Right kidney (tissue), 1 donor: ENCODE measurements at regions not wholly inside any gene's neighbourhood (a gene's known extent, or its start where the extent isn't known, plus 50 kb on each side); places are given as distances from the start of the nearest gene placed in this dataset.

Experiments used
- DNase-seq: peaks from one replicate; pipeline ENCODE4 v3.0.0-alpha.2; 2016

DNA sequence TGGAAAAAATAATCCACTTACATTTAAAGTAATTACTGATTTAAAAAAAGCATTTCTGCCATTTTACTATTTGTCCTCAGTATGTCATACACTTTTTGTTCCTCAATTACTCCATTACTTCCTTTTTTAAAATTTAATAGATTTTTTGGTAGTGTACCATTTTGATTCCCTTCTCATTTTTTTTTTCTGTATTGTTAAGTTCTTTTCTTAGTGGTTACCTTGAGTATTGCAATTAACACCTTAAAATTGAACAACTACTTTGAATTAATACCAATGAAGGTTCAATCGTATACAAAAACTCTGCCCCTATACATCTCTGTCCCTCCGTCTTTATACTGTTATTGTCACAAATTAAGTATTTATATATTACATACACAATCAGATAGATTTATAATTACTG, 240.6 kb upstream of the LMCD1 start:
- no peak for DNase-seq

DNA sequence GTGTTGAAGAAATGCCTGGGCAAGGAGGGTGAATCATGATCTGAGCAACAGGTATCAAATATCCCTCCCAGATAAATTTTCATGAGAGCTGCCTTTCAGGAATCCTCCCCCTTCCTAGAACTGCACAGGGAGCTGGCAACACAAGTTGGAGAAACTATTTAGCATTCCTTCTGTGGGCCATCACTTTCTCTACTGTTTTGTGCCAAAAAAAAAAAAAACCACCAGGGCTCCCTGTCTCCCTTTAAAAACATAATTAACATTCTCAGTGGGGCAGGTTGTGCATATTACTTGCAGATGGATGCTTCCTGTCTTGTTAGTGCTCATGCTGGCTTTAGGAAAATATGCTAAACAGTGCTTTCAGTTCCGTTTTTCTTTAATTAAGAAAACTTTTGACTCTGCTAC, 234.9 kb upstream of the LMCD1 start:
- DNase-seq: no peak

DNA sequence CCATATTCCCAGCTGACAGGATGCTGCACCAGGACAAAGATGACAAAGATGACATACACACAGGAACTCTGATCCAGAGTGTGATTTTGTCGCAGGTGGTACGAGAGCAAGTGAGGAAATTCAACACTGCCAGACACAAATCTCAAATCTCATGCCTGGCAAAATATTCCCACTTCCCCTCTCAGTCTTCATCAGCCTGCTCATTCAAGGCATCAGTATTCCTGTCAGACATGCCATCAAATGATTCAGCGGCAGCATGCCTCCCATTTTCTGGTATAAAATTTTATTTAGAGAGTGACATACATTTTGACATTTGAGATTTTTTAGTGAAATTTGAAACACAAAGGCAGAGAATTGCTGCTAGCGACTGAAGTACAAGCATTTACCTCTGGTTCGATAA, 228.1 kb upstream of the LMCD1 start:
- DNase-seq: no peak

DNA sequence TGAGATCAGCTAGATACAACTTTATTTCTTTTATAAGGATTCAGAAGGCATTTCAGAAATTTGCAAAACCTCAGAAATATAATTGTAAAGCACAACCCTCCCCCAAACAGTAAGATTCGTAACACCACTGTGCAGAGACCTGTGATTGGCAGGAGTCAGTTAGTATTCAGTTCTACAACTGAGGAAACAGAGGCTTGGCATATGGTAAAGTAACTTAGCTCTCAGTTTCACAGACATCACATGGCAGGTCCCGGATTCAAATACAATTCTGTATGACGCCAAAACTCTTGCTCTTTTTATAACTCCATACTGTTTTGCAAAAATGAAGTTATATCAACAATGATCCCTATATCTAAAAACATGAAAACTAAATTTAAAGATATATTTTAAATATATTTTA, 225.6 kb upstream of the LMCD1 start:
- no peak for DNase-seq

DNA sequence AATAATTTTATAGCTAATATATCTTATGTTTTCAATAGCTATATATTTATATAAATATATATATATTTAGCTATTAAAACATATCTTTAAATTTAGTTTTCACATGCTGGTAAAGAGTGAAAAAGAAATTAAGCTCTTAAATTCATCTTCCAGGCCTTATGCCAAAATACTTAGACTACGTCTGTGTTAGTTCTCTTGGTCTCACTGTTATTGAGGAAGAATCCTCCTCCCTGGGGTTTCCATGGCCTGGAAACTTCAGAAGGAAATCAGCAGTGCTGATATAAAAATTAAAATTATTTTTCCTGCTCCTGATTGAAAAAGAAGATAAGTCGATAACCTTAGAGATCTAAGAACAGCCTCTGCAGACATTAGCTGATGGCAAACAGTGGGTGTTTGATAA, 225.1 kb upstream of the LMCD1 start:
- DNase-seq: no peak

DNA sequence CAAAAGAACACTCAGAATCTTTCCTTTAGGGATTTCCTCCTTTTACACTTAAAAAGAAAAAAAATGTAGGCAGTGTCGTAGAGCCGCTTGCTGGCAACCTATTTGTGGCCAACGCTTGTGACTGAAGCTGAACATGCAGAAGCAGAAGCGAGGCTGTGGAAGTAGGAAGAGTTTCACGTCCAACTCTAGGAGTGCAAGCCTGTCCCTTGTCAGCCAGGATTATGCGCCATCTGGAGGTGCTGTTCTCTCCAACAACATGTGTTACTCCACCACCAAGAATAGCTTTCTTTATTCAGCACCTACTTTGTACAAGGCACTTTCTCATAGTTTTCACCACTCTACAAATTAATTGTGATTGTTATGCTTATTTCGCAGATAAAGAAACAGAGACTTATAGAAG, 223.2 kb upstream of the LMCD1 start:
- DNase-seq: no peak

DNA sequence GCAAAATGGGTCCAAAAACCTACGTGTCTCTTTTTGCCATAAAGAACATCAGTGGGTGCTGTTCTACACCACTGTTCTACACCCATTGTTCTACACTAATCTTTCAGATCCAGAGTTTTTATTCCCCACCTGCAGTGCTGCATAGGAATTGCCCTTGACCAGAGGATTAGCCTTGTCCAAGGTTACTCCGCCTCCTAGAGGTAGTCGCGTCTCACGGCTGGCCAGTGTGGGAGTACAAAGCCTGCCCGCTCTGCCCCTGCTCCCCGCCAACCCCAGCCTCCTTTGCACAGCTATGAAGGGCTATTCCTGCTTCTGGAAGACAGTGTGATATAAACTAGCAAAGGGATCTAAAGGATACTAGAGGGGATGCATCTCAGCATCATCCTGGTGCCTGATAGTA, 222.1 kb upstream of the LMCD1 start:
- DNase-seq: peak; percentile 16

DNA sequence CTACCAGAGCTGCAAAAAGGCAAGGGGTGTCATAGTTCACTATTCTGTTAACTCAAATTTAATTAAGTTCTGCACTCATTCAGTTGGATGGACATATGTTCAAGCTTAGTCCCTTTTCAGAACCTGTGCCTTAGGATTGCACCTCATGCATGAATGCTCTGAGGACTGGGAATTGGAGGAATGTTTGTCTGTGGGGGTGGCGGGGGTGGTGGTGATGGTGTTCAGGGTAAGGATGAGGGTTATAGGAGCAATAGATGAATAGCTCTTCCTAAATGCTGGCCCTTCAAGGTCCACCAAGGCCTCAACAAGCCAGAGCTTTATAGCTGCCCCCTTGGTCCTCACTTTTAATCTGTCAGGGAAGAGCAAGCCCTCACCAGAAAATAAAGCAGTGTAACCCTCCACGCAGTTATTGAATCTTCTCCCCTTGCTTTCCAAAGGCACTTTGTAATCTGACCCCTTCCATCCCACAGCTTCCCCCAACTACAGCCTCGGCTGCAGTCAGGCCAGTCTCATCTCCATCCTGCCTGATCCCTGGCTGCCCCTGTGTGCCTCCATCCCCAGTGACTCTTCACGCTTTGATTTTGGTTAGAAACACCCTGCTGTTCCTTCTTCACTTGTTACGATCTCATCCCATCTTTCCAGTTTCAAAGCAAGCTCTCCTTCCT, 221.6 kb upstream of the LMCD1 start:
- peak; percentile 18 for DNase-seq

DNA sequence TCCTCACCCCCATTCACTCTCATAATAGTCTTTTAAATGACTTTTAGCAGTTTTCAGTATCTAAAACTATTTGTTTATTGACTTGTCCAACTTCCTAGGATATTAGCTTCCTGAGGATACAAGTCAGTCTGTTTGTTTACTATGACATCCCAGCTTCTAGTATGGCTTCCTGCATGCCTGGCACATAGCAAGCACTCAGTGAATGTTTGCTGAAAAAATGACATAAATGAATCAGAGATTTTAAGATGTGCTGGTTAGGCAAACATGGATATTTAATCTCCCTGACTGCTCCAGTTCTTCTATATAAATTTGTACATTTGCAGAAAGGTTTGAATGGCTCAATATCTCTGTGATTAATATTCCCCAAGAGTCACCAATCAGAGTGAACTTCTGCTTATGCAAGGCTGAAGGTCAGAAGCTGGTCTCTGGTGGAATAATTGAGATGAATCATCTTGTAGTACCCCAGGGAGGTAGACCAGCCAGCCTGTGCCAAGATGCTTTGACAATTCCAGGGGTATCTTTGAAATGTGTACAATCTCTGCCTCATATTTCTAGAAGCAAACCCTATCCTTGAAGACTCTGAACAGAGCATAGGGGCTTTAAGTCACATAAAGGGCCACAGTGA, 219.0 kb upstream of the LMCD1 start:
- no peak for DNase-seq

DNA sequence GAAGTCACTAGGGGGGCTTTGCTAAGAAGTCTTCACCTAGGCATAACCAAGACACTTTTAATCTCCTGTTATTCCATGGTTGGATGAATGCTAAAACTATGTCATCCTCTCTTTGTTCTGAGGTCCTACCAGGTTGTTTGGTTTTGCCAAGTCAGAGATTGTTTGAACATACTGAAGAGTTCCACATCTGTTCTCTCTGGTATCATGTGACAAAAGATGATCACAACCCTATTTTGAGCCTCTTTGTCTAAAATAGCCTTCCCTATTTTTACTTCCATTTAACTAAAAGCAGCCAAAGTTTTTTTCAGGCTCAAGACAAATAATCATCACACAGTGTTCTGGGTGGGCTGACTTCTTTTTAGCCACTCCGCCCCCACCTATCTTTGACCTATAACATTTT, 218.4 kb upstream of the LMCD1 start:
- no peak for DNase-seq

DNA sequence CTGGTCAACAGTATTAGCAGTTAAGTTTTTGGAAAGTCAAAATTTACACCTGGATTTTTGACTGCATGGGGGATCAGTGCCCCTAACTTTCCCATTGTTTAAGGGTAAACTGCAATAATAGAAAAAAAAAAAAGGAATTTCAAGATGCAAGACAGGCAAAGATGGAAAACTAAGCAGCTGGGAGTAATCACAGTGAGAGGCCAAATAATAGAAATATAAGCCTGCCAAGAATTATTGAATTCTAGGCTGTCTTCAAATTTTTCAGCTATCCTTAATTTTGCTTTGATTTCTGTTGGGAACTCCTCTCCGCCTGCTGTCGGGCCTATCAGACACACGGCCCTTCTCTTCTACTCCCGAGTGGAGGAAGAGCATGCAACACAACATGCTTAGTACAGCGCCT, 215.5 kb upstream of the LMCD1 start:
- no peak for DNase-seq

DNA sequence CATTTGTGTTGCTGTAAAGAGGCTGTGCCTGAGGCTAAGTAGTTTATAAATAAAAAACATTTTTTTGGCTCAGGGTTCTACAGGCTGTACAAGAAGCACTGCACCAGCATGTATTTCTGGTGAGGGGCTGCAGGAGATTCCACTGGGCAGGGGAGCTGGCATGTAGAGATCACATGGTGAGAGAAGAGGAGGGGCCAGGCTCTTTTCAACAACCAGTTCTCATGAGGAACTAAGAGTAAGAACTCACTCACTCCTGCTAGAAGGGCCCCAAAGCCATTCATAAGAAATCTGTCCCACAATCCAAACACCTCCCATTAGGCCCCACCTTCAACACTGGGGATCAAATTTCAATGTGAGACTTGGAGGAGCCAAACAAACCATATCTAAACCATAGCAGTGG, 214.9 kb upstream of the LMCD1 start:
- DNase-seq: no peak

DNA sequence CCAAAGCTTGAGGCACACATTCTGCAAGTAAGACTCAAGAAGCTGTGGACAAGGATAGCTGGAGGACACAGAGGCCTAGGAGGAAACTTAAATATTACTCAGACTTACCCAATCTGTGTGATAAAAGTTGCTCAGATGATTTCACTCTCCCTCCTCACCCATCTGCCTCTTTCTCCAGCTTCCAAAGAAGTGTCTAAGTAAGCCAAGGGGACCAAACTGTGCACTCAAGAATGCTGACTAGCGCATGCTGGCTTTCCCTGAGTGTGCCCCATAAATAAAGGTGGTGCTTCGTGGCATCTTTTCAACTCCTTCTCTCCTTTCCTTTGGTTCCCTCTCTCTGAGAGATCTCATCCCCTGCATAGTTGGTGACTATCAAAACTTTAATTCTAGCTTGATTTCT, 211.0 kb upstream of the LMCD1 start:
- no peak for DNase-seq

DNA sequence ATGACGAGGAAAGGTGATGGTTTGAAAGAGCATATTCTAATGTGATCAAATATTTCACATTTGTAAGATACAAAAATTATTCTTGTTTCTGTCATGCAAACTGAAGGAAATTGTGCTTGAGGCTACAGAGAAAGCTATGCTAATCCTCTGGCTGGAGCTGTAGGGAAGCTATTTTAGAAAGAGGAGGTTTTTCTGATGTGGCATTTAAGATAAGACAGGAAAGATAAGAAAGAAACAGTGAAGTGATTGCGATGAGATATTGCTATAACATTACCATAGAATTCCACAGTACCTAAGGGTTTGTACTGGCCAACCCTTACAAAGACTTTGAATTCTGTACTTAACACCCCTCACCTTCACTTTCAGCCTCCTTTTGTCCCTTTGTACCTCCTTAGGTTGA, 205.2 kb upstream of the LMCD1 start:
- DNase-seq: no peak

DNA sequence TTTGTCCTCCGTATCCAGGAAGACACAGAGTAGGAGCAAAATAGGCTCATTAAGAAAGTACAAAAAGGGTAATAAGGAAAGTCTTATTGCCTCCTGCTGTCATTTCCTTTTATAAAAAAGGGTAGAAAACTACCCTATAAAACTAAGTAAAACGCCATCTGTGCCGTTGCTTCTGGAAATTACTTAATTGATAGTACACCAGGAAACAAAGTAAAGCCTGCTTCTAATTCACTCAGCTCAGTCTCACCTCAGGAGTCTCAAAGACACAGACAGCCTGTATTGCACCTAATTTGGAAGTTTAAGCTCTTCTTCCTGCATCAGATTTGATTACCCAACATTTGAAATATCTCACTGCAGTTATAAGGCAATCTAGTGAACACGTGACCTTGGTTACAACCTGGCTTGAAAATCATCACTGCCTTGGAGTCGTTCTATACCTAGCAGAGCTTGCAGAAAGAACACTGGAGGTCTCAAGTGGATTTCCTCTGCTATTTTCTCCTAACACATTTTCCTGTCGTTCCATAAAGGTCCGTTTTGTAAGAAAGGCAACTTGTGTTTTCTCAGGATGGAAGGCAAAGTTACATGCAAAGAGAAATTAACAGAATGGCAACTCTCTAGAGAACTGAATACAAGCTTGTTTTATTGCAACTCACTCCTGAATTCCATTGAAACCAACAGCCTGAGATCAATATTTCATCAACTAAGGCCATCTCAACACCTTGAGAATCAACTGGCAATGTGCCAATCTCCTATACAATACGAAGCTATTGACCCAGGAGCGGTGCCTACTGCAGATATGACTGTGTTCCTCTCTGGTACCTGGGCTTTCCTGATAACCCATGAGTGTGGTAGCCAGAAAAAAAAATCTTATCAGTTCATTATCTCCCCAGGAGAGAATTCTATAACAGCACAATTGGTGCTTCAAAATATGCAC, 203.3 kb upstream of the LMCD1 start:
- no peak for DNase-seq

DNA sequence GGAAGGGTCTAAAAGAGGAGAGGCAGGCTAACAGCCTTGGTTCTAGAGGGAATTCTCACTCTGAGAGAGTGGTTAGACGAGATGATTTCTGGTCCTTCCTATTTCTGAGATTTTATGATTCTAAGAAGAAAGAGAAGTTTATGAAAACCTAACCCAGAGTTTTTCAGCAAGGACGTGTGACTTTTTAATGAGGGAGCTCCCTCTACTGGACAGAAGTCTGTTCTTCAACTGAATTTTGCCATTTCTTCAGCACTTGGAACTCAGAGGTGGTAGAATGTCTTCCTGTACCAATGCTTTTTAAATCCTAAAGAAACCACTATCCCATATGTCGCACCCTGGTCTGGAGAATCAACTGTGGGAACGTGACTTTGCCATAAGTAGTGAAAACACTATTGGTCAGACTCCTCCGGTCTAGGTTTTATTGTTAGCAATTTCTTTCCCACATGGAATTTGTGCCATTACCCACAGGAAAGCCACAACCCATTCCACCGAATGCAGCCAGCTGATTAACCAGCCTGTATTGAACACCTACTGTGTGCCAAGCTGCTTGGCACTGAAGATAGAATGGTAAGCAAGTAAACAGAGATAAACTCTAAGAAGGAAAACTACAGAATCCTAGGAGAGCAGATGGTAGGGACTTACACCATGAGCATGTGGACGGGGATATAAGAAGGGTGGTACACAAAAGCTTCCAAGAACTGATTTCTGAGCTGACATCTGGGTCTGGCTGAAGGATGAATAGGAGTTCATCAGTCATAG, 199.5 kb upstream of the LMCD1 start:
- DNase-seq: peak; percentile 21

DNA sequence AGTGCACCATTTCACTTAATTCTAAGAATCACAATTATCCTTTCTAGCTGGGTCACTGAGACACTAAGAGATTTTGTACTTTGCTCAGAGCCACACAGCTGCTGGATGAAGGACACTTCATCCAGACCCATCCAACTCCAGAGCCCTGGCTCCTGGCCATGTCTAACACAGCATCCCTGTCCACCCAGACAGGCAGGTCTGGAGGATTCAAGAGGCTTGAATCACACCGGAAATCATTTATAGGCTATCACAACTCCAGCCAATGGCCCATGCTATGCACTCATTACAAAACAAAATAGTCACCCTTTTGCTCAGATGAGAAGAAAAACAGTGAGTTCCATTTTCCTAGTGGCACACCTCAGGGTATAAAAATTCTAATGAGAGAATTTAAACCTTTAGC, 198.2 kb upstream of the LMCD1 start:
- no peak for DNase-seq

DNA sequence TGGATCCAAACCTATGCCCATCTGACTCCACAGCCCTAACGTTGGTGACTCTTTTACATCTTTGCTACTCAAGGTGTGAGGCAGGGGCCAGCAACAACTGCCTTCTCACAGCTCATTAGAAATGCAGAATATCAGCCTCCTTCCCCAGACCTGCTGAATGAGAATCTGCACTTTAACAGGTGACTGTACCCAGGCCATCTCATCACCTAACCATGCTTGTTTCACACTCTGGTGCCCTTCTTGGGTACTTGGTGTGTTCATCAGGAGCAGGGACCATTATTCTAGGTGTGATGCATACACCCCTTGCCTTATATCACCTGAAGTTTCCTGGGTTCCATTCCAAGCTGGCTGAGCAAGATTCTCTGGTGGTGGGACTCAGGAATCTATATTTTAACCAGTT, 196.3 kb upstream of the LMCD1 start:
- no peak for DNase-seq

DNA sequence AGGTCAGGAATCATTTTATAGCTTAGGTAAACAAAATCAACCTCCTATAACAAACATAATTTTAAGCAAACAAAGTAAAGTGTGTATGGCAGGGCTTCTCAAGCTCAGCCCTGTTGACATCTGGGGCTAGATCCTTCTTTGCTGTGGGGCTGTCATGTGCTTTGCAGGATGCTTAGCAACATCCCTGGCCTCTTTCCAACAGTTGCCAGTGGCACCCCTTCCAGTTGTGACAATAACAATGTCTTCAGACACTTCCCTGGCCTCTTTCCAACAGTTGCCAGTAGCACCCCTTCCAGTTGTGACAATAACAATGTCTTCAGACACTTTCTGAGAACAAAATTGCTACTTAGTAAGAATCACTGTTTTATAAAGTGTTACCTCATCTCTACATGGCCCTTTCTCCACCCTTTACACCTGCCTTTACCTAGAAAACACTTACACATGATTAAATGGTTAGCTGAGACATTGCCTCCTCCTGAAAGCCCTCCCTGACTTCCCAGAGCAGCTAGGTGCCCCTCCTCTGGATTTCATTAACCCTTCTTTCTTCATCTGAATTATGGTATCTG, 194.0 kb upstream of the LMCD1 start:
- DNase-seq: no peak

DNA sequence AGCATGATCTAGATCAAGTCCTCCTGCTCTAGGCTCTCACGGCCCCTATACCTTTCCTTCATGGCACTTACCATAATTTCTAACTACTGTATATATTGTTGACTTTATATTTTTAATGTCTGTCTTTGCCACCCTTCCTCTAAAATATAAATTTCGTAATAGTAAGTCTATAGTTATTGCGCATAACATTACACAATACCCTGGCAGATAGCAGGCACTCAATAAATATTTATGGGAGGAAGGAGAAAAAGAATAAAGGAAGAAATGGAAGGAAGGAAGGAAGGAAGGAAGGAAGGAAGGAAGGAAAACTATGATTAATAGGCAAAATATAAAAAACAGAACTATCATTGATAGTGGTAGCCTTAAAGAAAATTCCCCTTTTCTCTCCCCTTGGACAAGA, 190.3 kb upstream of the LMCD1 start:
- DNase-seq: no peak

DNA sequence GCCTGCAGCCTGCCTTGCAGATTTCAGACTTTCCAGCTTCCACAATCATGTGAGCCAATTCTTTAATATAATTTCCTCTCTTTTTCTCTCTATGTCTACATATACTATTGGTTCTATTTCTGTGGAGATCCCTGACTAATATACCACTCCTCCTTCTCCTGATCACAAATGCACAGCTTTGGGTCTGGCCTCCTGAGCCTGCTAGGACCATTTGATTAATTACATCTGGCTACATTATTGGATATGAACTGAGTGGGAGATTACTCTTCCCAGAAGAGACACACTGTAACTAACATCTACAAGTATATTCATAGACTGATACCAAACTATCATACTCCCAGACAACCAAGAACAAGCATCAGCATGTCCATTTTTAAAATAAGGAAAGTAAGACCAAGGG, 188.9 kb upstream of the LMCD1 start:
- DNase-seq: no peak

DNA sequence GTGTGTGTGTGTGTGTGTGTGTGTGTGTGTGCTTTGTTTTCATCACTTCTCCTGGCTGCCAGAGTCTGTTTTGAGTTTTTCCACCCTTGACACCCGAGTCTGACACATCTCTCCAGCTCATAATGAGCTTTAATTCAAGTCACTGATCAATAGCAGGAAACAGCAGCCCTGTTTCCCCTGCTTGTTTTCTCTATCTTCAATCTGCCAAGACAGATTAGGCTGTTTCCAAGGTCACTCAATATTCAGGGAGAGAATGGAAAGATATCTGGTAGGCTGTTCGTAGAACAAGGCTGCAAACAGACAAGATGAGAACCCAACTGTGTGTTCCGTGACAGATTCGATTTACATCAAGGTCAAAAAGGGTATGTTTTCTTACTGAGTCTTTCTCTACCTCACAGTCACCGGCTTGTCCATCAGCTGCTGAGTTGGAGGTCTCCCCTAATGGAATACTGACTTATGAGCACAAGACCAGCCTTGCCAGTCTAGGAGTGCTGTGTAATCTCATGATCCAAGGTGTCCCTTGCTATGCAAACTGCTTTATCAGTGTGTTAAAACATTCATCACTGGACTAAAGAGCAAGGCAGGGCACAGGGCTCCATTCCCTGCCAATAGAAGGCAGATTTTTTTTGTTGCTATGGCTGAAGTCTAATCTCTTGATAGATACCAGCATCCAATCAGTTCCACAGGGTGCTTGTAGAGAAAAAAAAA, 187.9 kb upstream of the LMCD1 start:
- DNase-seq: no peak
